ENCODE measurements at regions not wholly inside any gene's neighbourhood (a gene's known extent, or its start where the extent isn't known, plus 50 kb on each side); places are given as distances from the start of the nearest gene placed in this dataset.

- H3K4me2 ChIP-seq, result no peak overlapping the region
- H3K27ac ChIP-seq (ENCODE audit: low read depth in 2 of 2, low read length in 1 of 2), result no peak overlapping the region
- H3K79me2 ChIP-seq (ENCODE audit: insufficient read depth), result no peaks in the 10 kb centered on the region
- ChIA-PET POLR2A (no interaction called here), CTCF (interaction anchor here (0.7 kb wide), 1 partner anchor 917 kb away, joined by 3 read pairs; no protein-coding TSS in a partner anchor)
- no peak for DNase-seq
- no peaks in the 10 kb centered on the region for H3K9me3 ChIP-seq
- H3K9me2 ChIP-seq, result no peaks in the 10 kb centered on the region
- H2AFZ ChIP-seq (ENCODE audit: low read depth), result no peak overlapping the region
- WGBS (ENCODE audit: low lambda C conversion rate), result 74% methylated on average over 7 of the region's 7 CpGs
- peaks cover 0 to 8% of the 10 kb centered on the region in 2 experiments; a peak in 1 of 4 replicates for H3K4me1 ChIP-seq (ENCODE audit: control insufficient read depth in 1 of 2, insufficient read depth in 2 of 2, low read depth in 1 of 2, low read length in 1 of 2)
- H3K9ac ChIP-seq, result no peak overlapping the region
- H4K20me1 ChIP-seq (ENCODE audit: insufficient read depth), result no peaks in the 10 kb centered on the region
- no peak overlapping the region for H3K4me3 ChIP-seq (ENCODE audit: low read depth in 2 of 2, low read length in 1 of 2)
- H3F3A ChIP-seq (replicated peaks; ENCODE audit: insufficient read depth), result no peaks in the 10 kb centered on the region
- no peaks in the 10 kb centered on the region for H3K27me3 ChIP-seq (ENCODE audit: insufficient read depth)
- TF ChIP-seq TEAD4 (IDR thresholded peaks at IDR 0.05; ENCODE audit: borderline replicate concordance, insufficient read depth), result no peak
- TF ChIP-seq POLR2AphosphoS5 (IDR thresholded peaks at IDR 0.05; ENCODE audit: low read depth, low read length), result no peak
- no peak for TF ChIP-seq USF1 (IDR thresholded peaks at IDR 0.05; ENCODE audit: borderline replicate concordance, low read depth)
- no peak for TF ChIP-seq TCF12 (IDR thresholded peaks at IDR 0.05)
- no peak for TF ChIP-seq RXRA (IDR thresholded peaks at IDR 0.05; ENCODE audit: borderline replicate concordance, low read depth)
- TF ChIP-seq FOXM1 (IDR thresholded peaks at IDR 0.05; ENCODE audit: low read depth), result no peak
- TF ChIP-seq GABPA (IDR thresholded peaks at IDR 0.05; ENCODE audit: low read depth), result no peak
- no peak for TF ChIP-seq NRF1 (IDR thresholded peaks at IDR 0.05; ENCODE audit: low read depth, low read length)
- no peak for TF ChIP-seq NFIC (IDR thresholded peaks at IDR 0.05; ENCODE audit: borderline replicate concordance)
- TF ChIP-seq ELF1 (IDR thresholded peaks at IDR 0.05), result no peak
- no peak for TF ChIP-seq RCOR1 (IDR thresholded peaks at IDR 0.05; ENCODE audit: low read length)
- TF ChIP-seq CTCF (IDR thresholded peaks at IDR 0.05), result no peak
- TF ChIP-seq REST (IDR thresholded peaks at IDR 0.05; ENCODE audit: low read depth, low read length), result no peak
- TF ChIP-seq FOSL2 (IDR thresholded peaks at IDR 0.05; ENCODE audit: borderline replicate concordance, low read depth), result no peak
- no peak for TF ChIP-seq MXI1 (IDR thresholded peaks at IDR 0.05; ENCODE audit: low read depth, low read length)
- TF ChIP-seq RAD21 (IDR thresholded peaks at IDR 0.05; ENCODE audit: low read length), result no peak
- TF ChIP-seq RFX5 (IDR thresholded peaks at IDR 0.05; ENCODE audit: low read length), result no peak
- no peak for TF ChIP-seq YY1 (IDR thresholded peaks at IDR 0.05; ENCODE audit: low read depth)
- no peaks in the 10 kb centered on the region for H3K36me3 ChIP-seq (replicated peaks in 1 of 2; ENCODE audit: control insufficient read depth in 1 of 2, insufficient read depth in 2 of 2, low read length in 1 of 2)
Measured at GRCh38 chr5:124292322-124292855, 454.1 kb downstream of the ZNF608 start.

Measured in SK-N-SH (cell line).